ENCODE measurements at regions not wholly inside any gene's neighbourhood (a gene's known extent, or its start where the extent isn't known, plus 50 kb on each side); places are given as distances from the start of the nearest gene placed in this dataset.
"Not testable (repeated sequence)": the region's sequence is repeated elsewhere in the genome, so short reads cannot be mapped to it uniquely, and the experiment has no call there.

- DNase-seq (ENCODE audit: low read depth, low spot score): no peak
Measured at GRCh38 chr4:124044867-124045266, 648.3 kb downstream of the SPRY1 start.

- DNase-seq (ENCODE audit: low read depth, low spot score): no peak
Measured at GRCh38 chr4:124046190-124046589, 649.6 kb downstream of the SPRY1 start.

DNA sequence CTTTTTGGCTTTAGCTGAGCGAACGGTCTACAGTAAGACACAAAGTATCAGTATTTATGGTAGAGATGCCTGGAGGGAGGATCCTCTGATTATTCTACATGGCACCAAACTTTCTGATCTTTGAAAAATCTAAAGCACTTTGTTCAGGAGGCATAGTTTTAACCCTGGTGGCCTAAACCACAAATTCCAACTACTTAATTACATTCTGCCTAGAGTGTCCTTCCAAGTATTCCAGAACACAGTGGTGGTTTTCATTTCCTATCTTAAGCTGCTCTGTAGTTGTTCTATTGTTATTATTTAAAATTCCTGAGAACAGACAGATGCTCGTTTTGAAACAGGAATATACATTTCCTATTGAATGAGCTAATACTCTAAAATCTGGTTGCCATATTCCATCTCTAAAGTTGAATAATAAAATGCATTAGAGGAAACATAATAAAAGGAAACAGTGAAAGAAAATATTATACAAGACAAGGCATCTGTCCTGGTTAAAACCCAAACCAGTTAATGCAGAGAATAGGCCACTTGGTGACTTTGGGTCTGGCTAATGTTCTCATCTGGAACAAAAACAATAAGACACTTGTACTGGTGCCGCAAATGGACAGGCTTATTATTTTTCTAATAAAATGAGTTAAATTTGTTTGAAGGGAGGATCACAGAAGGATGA, 657.4 kb downstream of the SPRY1 start:
- DNase-seq (ENCODE audit: low read depth, low spot score): no peak

GRCh38 chr4:124055336-124055735, 657.2 kb downstream of the ANKRD50 start:
- DNase-seq (ENCODE audit: low read depth, low spot score): no peak

- DNase-seq (ENCODE audit: low read depth, low spot score): no peak
Measured at GRCh38 chr4:124055896-124056295, 656.6 kb downstream of the ANKRD50 start.

- peak; percentile 29 for DNase-seq (ENCODE audit: low read depth, low spot score)
Measured at GRCh38 chr4:124060261-124060918, 652.1 kb downstream of the ANKRD50 start.

DNA sequence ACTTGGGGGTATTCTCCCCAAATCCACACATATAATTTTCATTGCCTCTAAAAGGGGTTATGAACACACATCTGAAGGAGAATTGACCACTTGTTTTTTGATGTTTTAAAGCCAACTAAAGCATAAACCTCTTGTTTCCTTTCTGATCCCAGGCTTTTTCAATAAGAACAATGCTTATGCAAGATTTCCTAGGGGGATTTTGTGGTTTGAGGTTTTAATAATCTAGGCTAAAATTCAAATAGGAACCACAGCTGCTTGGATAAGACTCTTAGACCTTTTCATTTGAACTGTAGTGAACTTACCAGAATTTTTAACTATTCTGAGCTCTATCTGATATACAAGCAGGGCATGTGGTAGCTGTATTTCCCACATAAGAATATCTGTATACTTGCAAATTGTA, 651.1 kb downstream of the ANKRD50 start:
- DNase-seq (ENCODE audit: low read depth, low spot score): peak; percentile 49

DNA sequence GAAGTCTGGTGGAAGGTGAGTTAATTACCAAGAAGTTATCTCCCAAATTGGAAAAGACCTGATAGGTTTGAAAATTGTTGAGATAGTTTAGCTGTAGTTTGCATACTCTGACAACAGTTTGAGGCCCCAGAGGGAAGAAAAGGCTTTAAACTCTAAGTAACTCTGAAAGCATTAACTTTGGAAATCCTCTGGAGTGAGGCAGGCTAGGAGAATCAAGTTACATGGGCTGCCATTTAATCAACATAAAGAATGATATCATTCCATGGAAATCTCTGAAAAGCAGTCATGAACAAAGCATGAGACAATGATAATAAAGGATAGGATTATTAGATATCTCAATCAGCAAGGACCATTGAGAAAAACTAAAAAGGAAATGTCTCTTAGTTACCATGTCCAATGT, 647.1 kb downstream of the ANKRD50 start:
- no peak for DNase-seq (ENCODE audit: low read depth, low spot score)

- no peak for DNase-seq (ENCODE audit: low read depth, low spot score)
Measured at GRCh38 chr4:124065936-124066335, 646.6 kb downstream of the ANKRD50 start.

DNA sequence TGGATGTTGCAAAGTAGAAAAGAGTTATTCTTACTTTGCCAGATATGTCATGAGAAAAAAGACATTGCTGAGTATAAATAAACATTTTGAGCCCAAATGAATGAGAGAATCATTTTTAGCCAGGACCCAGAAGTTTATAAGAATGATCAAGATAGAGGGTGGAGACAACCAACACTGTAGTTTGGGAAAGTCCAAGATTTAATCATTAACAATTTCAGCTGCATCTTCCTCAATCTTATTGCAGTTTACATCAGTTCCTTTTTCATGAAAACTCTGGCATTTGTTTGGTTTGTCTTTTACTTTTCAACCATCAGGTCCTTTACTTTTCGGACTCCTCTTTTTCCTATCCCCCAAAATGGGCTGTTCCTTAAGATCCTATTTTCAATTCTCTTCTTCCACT, 645.9 kb downstream of the ANKRD50 start:
- DNase-seq (ENCODE audit: low read depth, low spot score): no peak

- DNase-seq (ENCODE audit: low read depth, low spot score): no peak
Measured at GRCh38 chr4:124067046-124067445, 645.5 kb downstream of the ANKRD50 start.

DNA sequence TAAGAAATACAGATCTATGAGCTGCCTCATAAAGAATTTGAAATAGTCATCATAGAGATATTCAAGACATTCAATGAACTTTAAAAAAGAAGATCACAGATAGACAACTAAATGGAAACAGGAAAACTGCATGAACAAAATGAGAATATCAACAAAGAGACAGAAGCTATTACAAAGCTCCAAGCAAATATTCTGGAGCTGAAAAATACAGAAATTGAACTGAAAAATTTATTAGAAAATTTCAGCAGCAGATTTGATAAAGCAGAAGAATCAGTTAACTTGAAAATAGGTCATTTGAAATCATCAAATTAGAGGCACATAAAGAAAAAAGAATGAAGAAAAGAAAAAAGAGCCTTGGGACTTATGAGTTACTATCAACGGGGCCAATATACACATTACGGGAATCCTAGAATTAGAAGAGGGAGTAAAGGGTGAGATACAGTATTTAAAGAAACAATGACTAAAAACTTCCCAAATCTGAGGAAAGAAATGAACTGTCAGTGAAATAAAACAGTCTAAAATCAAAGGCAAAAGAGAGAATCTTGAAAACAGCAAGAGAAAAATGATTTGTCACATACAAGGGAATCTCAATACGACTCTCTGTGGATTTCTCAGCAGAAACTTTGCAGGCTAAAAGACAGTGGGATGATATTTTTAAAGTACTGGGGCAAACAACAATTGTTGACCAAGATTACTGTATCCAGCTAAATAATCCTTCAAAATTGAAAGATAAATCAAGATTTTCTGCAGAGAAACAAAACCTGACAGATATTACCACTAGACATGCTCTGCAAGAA, 641.6 kb downstream of the ANKRD50 start:
- DNase-seq (ENCODE audit: low read depth, low spot score): no peak

DNA sequence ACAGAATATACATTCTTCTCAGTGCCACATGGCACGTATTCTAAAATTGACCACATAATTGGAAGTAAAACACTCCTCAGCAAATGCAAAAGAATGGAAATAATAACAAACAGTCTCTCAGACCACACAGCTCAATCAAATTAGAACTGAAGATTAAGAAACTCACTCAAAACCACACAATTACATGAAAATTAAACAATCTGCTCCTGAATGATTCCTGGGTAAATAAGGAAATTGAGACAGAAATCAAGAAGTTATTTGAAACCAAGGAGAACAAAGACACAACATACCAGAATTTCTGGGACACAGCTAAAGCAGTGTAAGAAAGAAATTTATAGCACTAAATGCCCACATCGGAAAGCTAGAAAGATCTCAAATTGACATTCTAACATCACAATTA, 637.3 kb downstream of the ANKRD50 start:
- DNase-seq (ENCODE audit: low read depth, low spot score): not testable (repeated sequence)

DNA sequence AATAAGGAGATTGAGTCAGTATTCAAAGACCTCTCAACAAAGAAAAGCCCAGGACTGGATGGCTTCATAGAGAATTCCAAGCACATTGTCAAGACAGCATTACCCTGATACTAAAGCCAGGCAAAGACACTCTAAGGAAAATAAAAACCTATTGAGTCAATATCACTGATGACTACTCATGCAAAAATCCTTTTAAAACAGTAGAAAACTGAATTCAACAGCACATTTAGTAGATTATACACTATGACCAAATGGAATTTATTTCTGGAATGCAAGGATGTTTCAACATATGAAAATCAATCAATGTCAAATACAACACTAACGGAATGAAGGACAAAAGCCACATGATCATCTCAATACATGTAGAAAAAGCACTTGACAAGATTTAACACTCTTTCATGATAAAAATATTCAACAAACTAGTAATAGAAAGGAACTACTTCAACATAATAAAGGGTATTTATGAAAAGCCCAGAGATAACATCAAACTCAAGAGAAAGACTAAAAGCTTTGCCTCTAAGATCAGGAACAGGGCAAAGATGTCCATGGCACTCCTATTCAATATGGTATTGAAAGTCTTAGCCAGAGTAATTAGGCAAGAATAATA, 633.3 kb downstream of the ANKRD50 start:
- DNase-seq (ENCODE audit: low read depth, low spot score): no peak

GRCh38 chr4:124083711-124084110, 628.8 kb downstream of the ANKRD50 start:
- DNase-seq (ENCODE audit: low read depth, low spot score): no peak

DNA sequence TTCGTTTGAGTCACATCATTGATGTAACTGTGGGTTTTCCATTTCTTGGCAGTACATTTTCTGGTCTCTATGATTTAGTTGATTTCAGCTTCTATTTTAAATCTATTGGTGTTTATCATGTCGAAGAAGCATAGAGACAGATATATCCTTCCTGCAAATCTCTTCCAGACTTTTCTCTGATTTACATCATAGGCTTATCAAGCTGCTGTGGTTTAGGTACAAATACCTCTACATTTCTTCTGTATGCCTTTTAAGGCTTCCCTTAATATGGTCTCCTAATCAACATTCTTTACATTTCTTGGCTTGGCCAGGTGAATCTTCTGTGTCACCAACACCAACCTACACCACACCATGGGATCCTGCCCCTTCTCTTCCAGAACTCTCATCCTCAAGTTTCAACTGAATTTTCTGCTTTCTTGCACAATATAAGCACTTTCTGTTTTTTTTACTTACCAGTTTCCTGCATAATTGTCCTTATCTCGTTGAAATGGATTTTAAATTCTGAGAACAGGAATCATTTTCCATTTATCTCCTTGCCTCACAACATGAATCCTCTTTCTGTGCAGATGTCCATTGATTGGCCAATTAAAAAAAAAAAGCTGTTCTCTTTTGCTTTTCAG, 626.9 kb downstream of the ANKRD50 start:
- DNase-seq (ENCODE audit: low read depth, low spot score): no peak

GRCh38 chr4:124090021-124090420, 622.5 kb downstream of the ANKRD50 start:
- DNase-seq (ENCODE audit: low read depth, low spot score): no peak

DNA sequence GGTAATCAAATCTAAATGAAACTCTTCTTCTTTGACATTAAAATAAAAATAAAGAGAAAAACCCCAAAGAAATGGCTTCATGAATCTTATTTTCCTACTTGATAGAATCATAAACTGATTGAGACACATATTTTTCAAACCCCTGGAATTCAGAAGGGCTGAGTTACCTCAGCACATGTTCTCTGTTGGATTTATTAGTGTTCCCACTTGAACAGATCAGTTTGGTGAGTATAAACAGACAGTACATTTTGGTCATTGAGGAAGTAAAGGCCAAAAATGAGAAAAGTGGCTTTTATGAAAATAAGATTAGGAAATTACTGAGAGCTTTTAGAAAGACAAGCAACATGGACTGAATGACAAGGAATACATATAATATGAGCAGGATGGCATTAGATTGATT, 620.4 kb downstream of the ANKRD50 start:
- no peak for DNase-seq (ENCODE audit: low read depth, low spot score)

GRCh38 chr4:124092541-124092984, 620.0 kb downstream of the ANKRD50 start:
- DNase-seq (ENCODE audit: low read depth, low spot score): no peak

GRCh38 chr4:124095621-124096020, 616.9 kb downstream of the ANKRD50 start:
- no peak for DNase-seq (ENCODE audit: low read depth, low spot score)

GRCh38 chr4:124096290-124096689, 616.2 kb downstream of the ANKRD50 start:
- DNase-seq (ENCODE audit: low read depth, low spot score): no peak

DNA sequence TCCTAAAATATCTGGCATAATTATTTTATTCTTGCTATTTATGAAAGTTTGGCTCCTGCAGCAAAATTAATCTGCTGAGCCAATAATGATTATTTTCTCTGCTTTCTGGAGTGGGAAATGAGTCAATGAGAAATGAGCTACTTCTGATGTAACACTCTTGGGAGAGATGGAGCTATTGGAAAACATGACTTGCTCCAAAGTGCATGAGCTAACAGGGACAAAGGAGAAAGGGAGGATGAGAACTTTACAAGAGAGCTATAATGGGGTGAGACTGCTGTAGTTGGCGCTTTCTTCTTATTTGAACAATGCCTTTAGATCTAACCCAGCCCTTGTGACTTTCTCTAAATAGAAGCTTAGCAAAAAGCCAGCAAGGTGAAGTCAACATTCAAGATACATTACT, 615.1 kb downstream of the ANKRD50 start:
- DNase-seq (ENCODE audit: low read depth, low spot score): no peak

Measured in smooth muscle cell of the brain vasculature (primary cell).